ENCODE measurements at regions not wholly inside any gene's neighbourhood (a gene's known extent, or its start where the extent isn't known, plus 50 kb on each side); places are given as distances from the start of the nearest gene placed in this dataset.

DNA sequence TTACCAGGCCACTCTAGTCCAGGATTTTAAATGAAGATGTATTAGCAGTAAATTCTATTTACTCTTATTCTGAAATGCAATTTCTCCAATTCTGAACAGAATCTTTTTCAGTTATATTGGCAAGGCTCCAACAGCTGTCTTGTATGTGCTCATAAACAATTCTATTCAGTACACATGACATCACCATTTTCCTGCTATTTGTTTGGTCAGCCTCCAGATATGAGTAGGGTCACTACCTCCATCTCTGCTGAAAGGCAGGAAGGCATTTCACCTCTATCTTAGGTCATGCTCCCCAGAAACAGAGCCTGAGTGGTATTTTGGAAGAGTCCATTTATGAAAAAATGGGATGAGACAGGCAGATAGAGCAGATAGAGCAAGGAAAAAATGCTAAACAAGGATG lies 151.1 kb upstream of the ADGRL3 start:
- H3K27me3 ChIP-seq = no peaks in the 10 kb centered on the region
- no peak overlapping the region for H3K27ac ChIP-seq (replicated peaks in 1 of 4)
- H3K4me3 ChIP-seq = no peak overlapping the region
- intact Hi-C loops (cut with DNase I) = no loop called here
- no peak for TF ChIP-seq POLR2AphosphoS5 (IDR thresholded peaks at IDR 0.05)
- TF ChIP-seq EP300 (IDR thresholded peaks at IDR 0.05) = no peak
- TF ChIP-seq POLR2A (IDR thresholded peaks at IDR 0.05; ENCODE audit: low read depth) = no peak
- TF ChIP-seq CTCF (IDR thresholded peaks at IDR 0.05) = no peak
- no peak for DNase-seq (ENCODE audit: extremely low spot score)
- no peaks in the 10 kb centered on the region for H3K4me1 ChIP-seq
- H3K36me3 ChIP-seq = no peaks in the 10 kb centered on the region
- no peaks in the 10 kb centered on the region for H3K9me3 ChIP-seq

DNA sequence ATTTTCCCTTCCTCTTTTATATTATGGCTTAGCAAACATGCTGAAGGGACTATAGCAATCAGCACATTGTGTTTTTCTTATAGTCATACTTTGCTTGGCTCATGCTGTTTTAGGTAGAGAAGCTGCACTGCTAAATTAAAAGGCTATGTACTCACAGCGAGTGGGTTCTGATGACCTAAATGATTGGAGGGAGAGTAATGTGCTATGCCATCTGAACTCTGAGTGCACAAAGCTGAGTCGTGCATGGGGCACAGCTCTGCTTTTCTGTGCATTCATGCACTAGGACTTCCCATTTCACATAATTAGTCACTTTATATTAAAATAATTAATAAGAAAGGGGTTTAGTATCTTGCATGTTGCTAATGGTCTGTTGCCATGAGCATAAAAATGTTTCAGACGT lies 132.7 kb upstream of the ADGRL3 start:
- Histone ChIP-seq H3K27ac (replicated peaks in 1 of 4) (no peak overlapping the region), H3K27me3 (no peaks in the 10 kb centered on the region), H3K9me3 (no peaks in the 10 kb centered on the region), H3K4me1 (no peaks in the 10 kb centered on the region), H3K4me3 (no peak overlapping the region), H3K36me3 (no peaks in the 10 kb centered on the region)
- DNase-seq (ENCODE audit: extremely low spot score) = no peak
- WGBS = 88% methylated on average over 3 of the region's 3 CpGs
- TF ChIP-seq EP300 (IDR thresholded peaks at IDR 0.05) (no peak), POLR2A (IDR thresholded peaks at IDR 0.05; ENCODE audit: low read depth) (no peak)
- intact Hi-C loops (cut with DNase I) = no loop called here

- no peak for DNase-seq (ENCODE audit: extremely low spot score)
- Histone ChIP-seq H3K27me3 (no peaks in the 10 kb centered on the region), H3K9me3 (no peaks in the 10 kb centered on the region), H3K36me3 (no peaks in the 10 kb centered on the region), H3K27ac (replicated peaks in 1 of 4) (no peak overlapping the region), H3K4me3 (no peak overlapping the region), H3K4me1 (no peaks in the 10 kb centered on the region)
- 86% methylated on average over 2 of the region's 2 CpGs for WGBS
- intact Hi-C loops (cut with DNase I) = no loop called here
- TF ChIP-seq POLR2AphosphoS5 (IDR thresholded peaks at IDR 0.05) (no peak), CTCF (IDR thresholded peaks at IDR 0.05) (no peak)
Measured at GRCh38 chr4:61068060-61068459, 132.1 kb upstream of the ADGRL3 start.

GRCh38 chr4:61068745-61069144 lies 131.4 kb upstream of the ADGRL3 start:
- Histone ChIP-seq H3K27me3 (no peaks in the 10 kb centered on the region), H3K4me3 (no peak overlapping the region), H3K27ac (replicated peaks in 1 of 4) (no peak overlapping the region), H3K36me3 (no peaks in the 10 kb centered on the region), H3K4me1 (no peaks in the 10 kb centered on the region), H3K9me3 (no peaks in the 10 kb centered on the region)
- DNase-seq (ENCODE audit: extremely low spot score) = no peak
- WGBS = 77% methylated on average over 5 of the region's 5 CpGs
- TF ChIP-seq POLR2A (IDR thresholded peaks at IDR 0.05; ENCODE audit: low read depth) (no peak), POLR2AphosphoS5 (IDR thresholded peaks at IDR 0.05) (no peak), CTCF (IDR thresholded peaks at IDR 0.05) (no peak), EP300 (IDR thresholded peaks at IDR 0.05) (no peak)
- intact Hi-C loops (cut with DNase I) = no loop called here

GRCh38 chr4:61070269-61070668 lies 129.9 kb upstream of the ADGRL3 start:
- Histone ChIP-seq H3K36me3 (no peaks in the 10 kb centered on the region), H3K27ac (replicated peaks in 1 of 4) (no peak overlapping the region), H3K4me1 (no peaks in the 10 kb centered on the region), H3K4me3 (no peak overlapping the region), H3K9me3 (no peaks in the 10 kb centered on the region), H3K27me3 (no peaks in the 10 kb centered on the region)
- 86% methylated on average over 3 of the region's 3 CpGs for WGBS
- intact Hi-C loops (cut with DNase I) = no loop called here
- DNase-seq (ENCODE audit: extremely low spot score) = no peak
- TF ChIP-seq EP300 (IDR thresholded peaks at IDR 0.05) = no peak
- no peak for TF ChIP-seq CTCF (IDR thresholded peaks at IDR 0.05)
- TF ChIP-seq POLR2AphosphoS5 (IDR thresholded peaks at IDR 0.05) = no peak
- TF ChIP-seq POLR2A (IDR thresholded peaks at IDR 0.05; ENCODE audit: low read depth) = no peak
